ES-I3 (cell line): ENCODE measurements at regions not wholly inside any gene's neighbourhood (a gene's known extent, or its start where the extent isn't known, plus 50 kb on each side); places are given as distances from the start of the nearest gene placed in this dataset.
"Not testable (repeated sequence)": the region's sequence is repeated elsewhere in the genome, so short reads cannot be mapped to it uniquely, and the experiment has no call there.

Experiments
- H3K36me3 ChIP-seq: 2 replicates; pipeline ENCODE4 v1.6.1; 2013; ENCODE audit warnings: mild to moderate bottlenecking, low read length, control low read depth, moderate library complexity; ENCODE audit not compliant: insufficient read depth
- H3K4me1 ChIP-seq: 2 replicates; pipeline ENCODE4 v1.6.1; 2013; ENCODE audit warnings: mild to moderate bottlenecking, control low read depth, low read length; ENCODE audit not compliant: insufficient read depth
- H3K9ac ChIP-seq: 2 replicates; pipeline ENCODE4 v1.6.1; 2013; ENCODE audit warnings: low read depth, mild to moderate bottlenecking, low read length, moderate library complexity
- H3K9me3 ChIP-seq: 2 replicates; pipeline ENCODE4 v1.6.1; 2013; ENCODE audit warnings: mild to moderate bottlenecking, low read length, moderate library complexity; ENCODE audit not compliant: control insufficient read depth, insufficient read depth

- not testable (repeated sequence) for H3K9me3 ChIP-seq, H3K4me1 ChIP-seq, H3K9ac ChIP-seq, H3K36me3 ChIP-seq
These were observed 586.9 kb downstream of the PRIM2 start for GRCh38 chr6:57904356-57904755.

GRCh38 chr6:57915300-57915699 is 597.9 kb downstream of the PRIM2 start:
- H3K9ac ChIP-seq, H3K4me1 ChIP-seq, H3K36me3 ChIP-seq, H3K9me3 ChIP-seq: not testable (repeated sequence)

- H3K4me1 ChIP-seq, H3K9ac ChIP-seq, H3K36me3 ChIP-seq, H3K9me3 ChIP-seq: not testable (repeated sequence)
These were observed 625.5 kb downstream of the PRIM2 start for GRCh38 chr6:57942966-57943365.

- H3K9me3 ChIP-seq, H3K4me1 ChIP-seq, H3K36me3 ChIP-seq, H3K9ac ChIP-seq: not testable (repeated sequence)
These were observed 628.8 kb downstream of the PRIM2 start for GRCh38 chr6:57946084-57946768.

GRCh38 chr6:57946769-57947091 is 629.3 kb downstream of the PRIM2 start:
- H3K4me1 ChIP-seq, H3K36me3 ChIP-seq, H3K9me3 ChIP-seq, H3K9ac ChIP-seq: not testable (repeated sequence)

GRCh38 chr6:57948481-57948880 is 631.1 kb downstream of the PRIM2 start:
- H3K36me3 ChIP-seq, H3K9ac ChIP-seq: not testable (repeated sequence)

GRCh38 chr6:57950430-57950829 is 633.0 kb downstream of the PRIM2 start:
- H3K4me1 ChIP-seq, H3K9me3 ChIP-seq, H3K36me3 ChIP-seq, H3K9ac ChIP-seq: not testable (repeated sequence)

More at GRCh38 chr6:57948481-57948880, 631.1 kb downstream of the PRIM2 start:
- H3K9me3 ChIP-seq, H3K4me1 ChIP-seq: not testable (repeated sequence)

GRCh38 chr6:57966757-57967156 is 649.3 kb downstream of the PRIM2 start:
- H3K9me3 ChIP-seq, H3K9ac ChIP-seq, H3K36me3 ChIP-seq, H3K4me1 ChIP-seq: not testable (repeated sequence)

GRCh38 chr6:57971956-57972355 is 654.5 kb downstream of the PRIM2 start:
- not testable (repeated sequence) for H3K4me1 ChIP-seq, H3K36me3 ChIP-seq, H3K9me3 ChIP-seq, H3K9ac ChIP-seq

GRCh38 chr6:57974653-57975052 is 657.2 kb downstream of the PRIM2 start:
- Histone ChIP-seq H3K36me3 (no peaks in the 10 kb centered on the region), H3K9ac (no peak overlapping the region), H3K9me3 (no peaks in the 10 kb centered on the region), H3K4me1 (no peaks in the 10 kb centered on the region)

- H3K9ac ChIP-seq, H3K36me3 ChIP-seq, H3K4me1 ChIP-seq, H3K9me3 ChIP-seq: not testable (repeated sequence)
These were observed 657.7 kb downstream of the PRIM2 start for GRCh38 chr6:57975127-57975526.

GRCh38 chr6:57976371-57976770 is 658.9 kb downstream of the PRIM2 start:
- not testable (repeated sequence) for H3K4me1 ChIP-seq, H3K9ac ChIP-seq, H3K36me3 ChIP-seq, H3K9me3 ChIP-seq

GRCh38 chr6:57983603-57984002 is 666.2 kb downstream of the PRIM2 start:
- H3K36me3 ChIP-seq, H3K4me1 ChIP-seq, H3K9ac ChIP-seq, H3K9me3 ChIP-seq: not testable (repeated sequence)

GRCh38 chr6:57984575-57984974 is 667.1 kb downstream of the PRIM2 start:
- H3K4me1 ChIP-seq, H3K36me3 ChIP-seq, H3K9ac ChIP-seq, H3K9me3 ChIP-seq: not testable (repeated sequence)

- not testable (repeated sequence) for H3K9ac ChIP-seq
These were observed 668.3 kb downstream of the PRIM2 start for GRCh38 chr6:57985734-57986133.

GRCh38 chr6:57986584-57986983 is 669.2 kb downstream of the PRIM2 start:
- not testable (repeated sequence) for H3K9me3 ChIP-seq, H3K4me1 ChIP-seq, H3K36me3 ChIP-seq, H3K9ac ChIP-seq

More at GRCh38 chr6:57985734-57986133, 668.3 kb downstream of the PRIM2 start:
- not testable (repeated sequence) for H3K4me1 ChIP-seq, H3K36me3 ChIP-seq, H3K9me3 ChIP-seq
